CD4-positive, alpha-beta T cell (primary cell): ENCODE measurements at regions not wholly inside any gene's neighbourhood (a gene's known extent, or its start where the extent isn't known, plus 50 kb on each side); places are given as distances from the start of the nearest gene placed in this dataset.

Source experiments
- ATAC-seq: fragments of 200-7000 bp; cut with Tn5 transposase; one replicate; pipeline ENCODE4 v1.10.0; 2022; ENCODE audit warnings: mild to moderate bottlenecking; ENCODE audit not compliant: poor library complexity
- CTCF ChIA-PET: fragments of 350-600 bp; sonication (Branson Sonifier 250); formaldehyde crosslinking; loops from one replicate; lab custom pipeline; 2021; ENCODE audit warnings: antibody characterized with exemption, inconsistent platforms; lab: Charles Lee
- POLR2A ChIA-PET: fragments of 350-600 bp; sonication (Branson Sonifier 250); formaldehyde crosslinking; loops from one replicate; lab custom pipeline; 2021; ENCODE audit warnings: antibody characterized with exemption, inconsistent platforms; lab: Charles Lee
- DNase-seq, 14 experiments: peaks; one replicate each; pipeline ENCODE4 v3.0.0-alpha.2; 2013 to 2020; ENCODE audit warnings: mixed read lengths in 2 of 14
- H3K27ac ChIP-seq, 2 donors: one replicate each; pipeline versions ENCODE4 v1.5.1 to v1.7.0; 2013; ENCODE audit warnings: low read length in 2 of 2, low read depth in 1 of 2, mild to moderate bottlenecking in 1 of 2
- H3K27me3 ChIP-seq, 2 experiments: 1 replicate in 1 of 2; 2 replicates in 1 of 2; pipeline versions ENCODE4 v1.6.1 to v1.7.0; 2013; ENCODE audit warnings: low read length in 2 of 2, control low read depth in 1 of 2, mild to moderate bottlenecking in 1 of 2, moderate library complexity in 1 of 2; ENCODE audit not compliant: insufficient read depth in 2 of 2, control insufficient read depth in 1 of 2
- H3K36me3 ChIP-seq: one replicate; pipeline ENCODE4 v1.6.1; 2013; ENCODE audit warnings: low read length, control low read depth; ENCODE audit not compliant: insufficient read depth
- H3K4me1 ChIP-seq: one replicate; pipeline ENCODE4 v1.6.1; 2013; ENCODE audit warnings: low read length, control low read depth; ENCODE audit not compliant: insufficient read depth
- H3K4me3 ChIP-seq: one replicate; pipeline ENCODE4 v1.5.1; 2013; ENCODE audit warnings: mild to moderate bottlenecking, low read length, moderate library complexity
- H3K9me3 ChIP-seq, 2 experiments: 1 replicate in 1 of 2; 2 replicates in 1 of 2; pipeline versions ENCODE4 v1.6.1 to v1.7.0; 2013; ENCODE audit warnings: low read length in 2 of 2, mild to moderate bottlenecking in 2 of 2, control low read depth in 1 of 2, moderate library complexity in 1 of 2; ENCODE audit not compliant: control insufficient read depth in 1 of 2, insufficient read depth in 1 of 2
- H3K27ac Mint-ChIP-seq: one replicate; pipeline ENCODE4 v1.8.0; 2020; ENCODE audit warnings: mixed read lengths
- H3K27me3 Mint-ChIP-seq: one replicate; pipeline ENCODE4 v1.8.0; 2021; ENCODE audit warnings: mixed read lengths
- H3K36me3 Mint-ChIP-seq: one replicate; pipeline ENCODE4 v1.8.0; 2021; ENCODE audit warnings: low read depth, mixed read lengths
- H3K4me1 Mint-ChIP-seq: one replicate; pipeline ENCODE4 v1.8.0; 2021; ENCODE audit warnings: low read depth, mixed read lengths
- H3K4me3 Mint-ChIP-seq: one replicate; pipeline ENCODE4 v1.8.0; 2020; ENCODE audit warnings: mild to moderate bottlenecking, mixed read lengths
- H3K9me3 Mint-ChIP-seq: one replicate; pipeline ENCODE4 v1.8.0; 2020; ENCODE audit warnings: mixed read lengths
- CTCF ChIP-seq: fragments of 200-600 bp; IDR thresholded peaks from one replicate; pipeline ENCODE4 v1.8.0; 2022; ENCODE audit warnings: antibody characterized with exemption, mild to moderate bottlenecking
- intact Hi-C, 2 experiments: fragments of 100-400 bp; cut with DNase I in 1 of 2; cut with micrococcal nuclease in 1 of 2; formaldehyde crosslinking; loops; one replicate each; pipeline versions ENCODE4 v1.15.1 to v1.9.0; 2023 to 2025; cut with DNase I, micrococcal nuclease

- CTCF ChIA-PET: no interaction called here
- H3K27me3 Mint-ChIP-seq: peaks cover 24% of the 10 kb centered on the region
Observed at GRCh38 chr10:124197371-124198124, 104.2 kb upstream of the CHST15 start.

GRCh38 chr10:124196659-124197058 is 103.3 kb upstream of the CHST15 start:
- ChIA-PET POLR2A (no interaction called here), CTCF (no interaction called here)
- Histone ChIP-seq H3K4me1 (no peaks in the 10 kb centered on the region), H3K4me3 (no peak overlapping the region), H3K9me3 (no peaks in the 10 kb centered on the region), H3K36me3 (no peaks in the 10 kb centered on the region), H3K27ac (no peak overlapping the region), H3K27me3 (no peaks in the 10 kb centered on the region)
- H3K4me3 Mint-ChIP-seq: no peak overlapping the region
- DNase-seq: peak in 1 of 14 experiments; percentile 2
- TF ChIP-seq CTCF: no peak
- H3K4me1 Mint-ChIP-seq: no peaks in the 10 kb centered on the region
- H3K9me3 Mint-ChIP-seq: no peaks in the 10 kb centered on the region
- H3K27ac Mint-ChIP-seq: no peak overlapping the region
- ATAC-seq: no peak
- no peaks in the 10 kb centered on the region for H3K36me3 Mint-ChIP-seq
- H3K27me3 Mint-ChIP-seq: peaks cover 31% of the 10 kb centered on the region
- intact Hi-C loops: no loop called here

More at GRCh38 chr10:124197371-124198124, 104.2 kb upstream of the CHST15 start:
- Histone ChIP-seq H3K27ac (no peak overlapping the region), H3K36me3 (no peaks in the 10 kb centered on the region), H3K27me3 (no peaks in the 10 kb centered on the region), H3K4me3 (no peak overlapping the region), H3K9me3 (no peaks in the 10 kb centered on the region), H3K4me1 (no peaks in the 10 kb centered on the region)
- peak in 1 of 14 experiments; percentile 15 for DNase-seq
- intact Hi-C loops: no loop called here
- H3K36me3 Mint-ChIP-seq: no peaks in the 10 kb centered on the region
- no peak overlapping the region for H3K27ac Mint-ChIP-seq
- TF ChIP-seq CTCF: no peak
- no peak overlapping the region for H3K4me3 Mint-ChIP-seq
- ATAC-seq: no peak
- POLR2A ChIA-PET: no interaction called here
- H3K4me1 Mint-ChIP-seq: no peaks in the 10 kb centered on the region
- no peaks in the 10 kb centered on the region for H3K9me3 Mint-ChIP-seq

DNA sequence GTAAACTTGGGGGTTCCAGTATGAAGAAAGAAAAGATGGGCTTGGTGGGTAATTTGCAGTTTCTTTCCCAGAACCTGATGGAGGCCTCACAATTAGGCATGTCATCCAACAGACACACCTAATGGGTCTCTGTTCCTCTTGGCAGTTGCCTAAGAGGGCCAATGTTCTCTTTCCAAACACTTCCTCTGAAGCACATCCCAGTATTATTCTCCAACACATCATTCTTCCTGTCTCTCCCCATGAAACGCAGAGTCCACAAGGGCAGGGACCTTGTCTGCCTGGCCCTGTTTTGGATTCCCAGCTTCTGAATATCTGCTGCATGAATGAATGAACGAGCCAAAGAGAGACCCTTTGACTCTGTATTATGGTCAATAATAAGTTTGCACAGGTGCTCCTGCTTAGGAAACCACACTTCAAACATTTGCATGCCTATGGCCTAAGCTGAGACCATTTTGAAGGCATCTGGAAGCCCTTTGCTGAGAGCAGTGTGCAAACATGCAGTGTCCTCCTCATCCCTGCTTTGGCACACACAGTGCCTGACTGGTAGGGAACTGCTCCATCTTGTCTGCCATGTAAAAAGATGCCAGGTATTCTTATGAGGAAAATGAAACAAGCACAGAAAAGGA is 100.9 kb upstream of the CHST15 start:
- Mint-ChIP-seq H3K27me3 (peaks cover 39% of the 10 kb centered on the region), H3K36me3 (no peaks in the 10 kb centered on the region), H3K4me3 (no peak overlapping the region), H3K4me1 (no peaks in the 10 kb centered on the region), H3K27ac (no peak overlapping the region), H3K9me3 (no peaks in the 10 kb centered on the region)
- H3K27me3 ChIP-seq: no peaks in the 10 kb centered on the region
- intact Hi-C loops: no loop called here
- no peak for TF ChIP-seq CTCF
- ATAC-seq: no peak
- no peak for DNase-seq
- no peak overlapping the region for H3K4me3 ChIP-seq
- H3K4me1 ChIP-seq: no peaks in the 10 kb centered on the region
- no peak overlapping the region for H3K27ac ChIP-seq
- H3K36me3 ChIP-seq: no peaks in the 10 kb centered on the region
- H3K9me3 ChIP-seq: no peaks in the 10 kb centered on the region
- ChIA-PET CTCF (no interaction called here), POLR2A (no interaction called here)
